Gastrocnemius medialis (tissue), 4 donors: ENCODE measurements at regions not wholly inside any gene's neighbourhood (a gene's known extent, or its start where the extent isn't known, plus 50 kb on each side); places are given as distances from the start of the nearest gene placed in this dataset.

Source experiments
- ATAC-seq, 2 donors: fragments of 150-250 bp; one replicate each; pipeline ENCODE4 v1.9.1; 2016
- DNase-seq, 2 donors: peaks; one replicate each; pipeline ENCODE4 v3.0.0-alpha.2; 2019
- H3K27ac ChIP-seq, 4 donors: fragments of 200-600 bp; sonication (generic); 1 replicate in 1 of 4; 2 replicates in 3 of 4; pipeline ENCODE4 v1.5.1; 2016 to 2018; ENCODE audit warnings: mild to moderate bottlenecking in 2 of 4, moderate library complexity in 1 of 4
- H3K27me3 ChIP-seq, 3 donors: fragments of 200-600 bp; sonication (generic) in 2 of 3; 1 replicate in 1 of 3; 2 replicates in 2 of 3; pipeline versions ENCODE4 v1.5.1 to v1.6.0; 2016 to 2019; ENCODE audit warnings: mild to moderate bottlenecking in 1 of 3, moderate library complexity in 1 of 3
- H3K36me3 ChIP-seq, 2 donors: fragments of 200-600 bp; sonication (generic) in 1 of 2; one replicate each; pipeline ENCODE4 v1.5.1; 2017 to 2018
- H3K4me1 ChIP-seq, 2 donors: fragments of 200-600 bp; sonication (generic) in 1 of 2; one replicate each; pipeline ENCODE4 v1.5.1; 2016 to 2017; ENCODE audit warnings: mild to moderate bottlenecking in 2 of 2
- H3K4me3 ChIP-seq, 4 donors: fragments of 200-600 bp; sonication (generic) in 3 of 4; 1 replicate in 1 of 4; 2 replicates in 3 of 4; pipeline ENCODE4 v1.5.1; 2016 to 2019; ENCODE audit warnings: mild to moderate bottlenecking in 2 of 4
- H3K9me3 ChIP-seq, 3 donors: fragments of 200-600 bp; sonication (generic) in 2 of 3; 1 replicate in 1 of 3; 2 replicates in 2 of 3; pipeline ENCODE4 v1.5.1; 2016 to 2019
- CTCF ChIP-seq, 5 experiments: fragments of 450-650 bp in 3 of 5; fragments of 200-600 bp in 2 of 5; sonication (generic) in 2 of 5; IDR thresholded peaks in 4 of 5; conservative IDR thresholded peaks in 1 of 5; 1 replicate in 4 of 5; 2 replicates in 1 of 5; pipeline ENCODE4 v1.5.1; 2016 to 2019; ENCODE audit warnings: antibody characterized with exemption in 5 of 5, mild to moderate bottlenecking in 3 of 5, moderate library complexity in 3 of 5
- POLR2A ChIP-seq, 2 donors: fragments of 450-650 bp; IDR thresholded peaks; one replicate each; pipeline ENCODE4 v1.6.1; 2017; ENCODE audit warnings: antibody characterized with exemption in 2 of 2, mild to moderate bottlenecking in 2 of 2, moderate library complexity in 2 of 2
- in situ Hi-C, 4 donors: fragments of 200-750 bp; cut with MboI; loops; one replicate each; pipeline versions ENCODE4 v1.15.0 to v1.8.0; 2017; ENCODE audit warnings: low sequenced_read_pairs in 4 of 4
- intact Hi-C: fragments of 100-400 bp; cut with DNase I; formaldehyde crosslinking; loops from one replicate; pipeline ENCODE4 v1.15.1; 2023; ENCODE audit warnings: low total_unique reads

- in situ Hi-C loops = no loop called here
- H3K27ac ChIP-seq = no peak overlapping the region
- no peaks in the 10 kb centered on the region for H3K36me3 ChIP-seq
- no peaks in the 10 kb centered on the region for H3K9me3 ChIP-seq
- ATAC-seq (no peak), DNase-seq (no peak)
- intact Hi-C loops = no loop called here
- no peaks in the 10 kb centered on the region for H3K4me1 ChIP-seq
- TF ChIP-seq CTCF (IDR thresholded peaks at IDR 0.05 in 4 of 5, conservative IDR thresholded peaks at IDR 0.05 in 1 of 5) = no peak
- TF ChIP-seq POLR2A (IDR thresholded peaks at IDR 0.05) = no peak
- no peaks in the 10 kb centered on the region for H3K27me3 ChIP-seq
- no peak overlapping the region for H3K4me3 ChIP-seq
Measured at GRCh38 chr13:76020421-76020955, 384.4 kb downstream of the LMO7 start.

- no peaks in the 10 kb centered on the region for H3K36me3 ChIP-seq
- intact Hi-C loops (loop anchor here (10.0 kb wide), 1 partner anchor 145 kb away; no protein-coding TSS in a partner anchor), in situ Hi-C loops (no loop called here)
- no peak overlapping the region for H3K27ac ChIP-seq
- TF ChIP-seq POLR2A (IDR thresholded peaks at IDR 0.05) = no peak
- no peak for TF ChIP-seq CTCF (IDR thresholded peaks at IDR 0.05 in 4 of 5, conservative IDR thresholded peaks at IDR 0.05 in 1 of 5)
- DNase-seq (no peak), ATAC-seq (no peak)
- no peaks in the 10 kb centered on the region for H3K27me3 ChIP-seq
- H3K4me1 ChIP-seq = peaks cover 0 to 5% of the 10 kb centered on the region in 2 donors
- no peak overlapping the region for H3K4me3 ChIP-seq
- no peaks in the 10 kb centered on the region for H3K9me3 ChIP-seq
Measured at GRCh38 chr13:76019421-76020044, 383.4 kb downstream of the LMO7 start.

GRCh38 chr13:76017861-76018556 lies 381.9 kb downstream of the LMO7 start:
- H3K27ac ChIP-seq = no peak overlapping the region
- DNase-seq = no peak
- no peaks in the 10 kb centered on the region for H3K36me3 ChIP-seq
- in situ Hi-C loops (no loop called here), intact Hi-C loops (loop anchor here (10.0 kb wide), 1 partner anchor 143 kb away; no protein-coding TSS in a partner anchor)
- H3K9me3 ChIP-seq = no peaks in the 10 kb centered on the region
- ATAC-seq = no peak
- no peak for TF ChIP-seq POLR2A (IDR thresholded peaks at IDR 0.05)
- TF ChIP-seq CTCF (IDR thresholded peaks at IDR 0.05 in 4 of 5, conservative IDR thresholded peaks at IDR 0.05 in 1 of 5) = no peak
- H3K4me3 ChIP-seq = no peak overlapping the region
- H3K4me1 ChIP-seq = peaks cover 0 to 9% of the 10 kb centered on the region in 2 donors
- no peaks in the 10 kb centered on the region for H3K27me3 ChIP-seq

GRCh38 chr13:76016799-76017400 lies 380.8 kb downstream of the LMO7 start:
- Histone ChIP-seq H3K4me3 (no peak overlapping the region), H3K4me1 (peaks cover 0 to 9% of the 10 kb centered on the region in 2 donors), H3K9me3 (no peaks in the 10 kb centered on the region), H3K27me3 (no peaks in the 10 kb centered on the region), H3K36me3 (no peaks in the 10 kb centered on the region), H3K27ac (no peak overlapping the region)
- in situ Hi-C loops (no loop called here), intact Hi-C loops (loop anchor here (10.0 kb wide), 1 partner anchor 142 kb away; no protein-coding TSS in a partner anchor)
- ATAC-seq (no peak), DNase-seq (no peak)
- no peak for TF ChIP-seq CTCF (IDR thresholded peaks at IDR 0.05 in 4 of 5, conservative IDR thresholded peaks at IDR 0.05 in 1 of 5)
- TF ChIP-seq POLR2A (IDR thresholded peaks at IDR 0.05) = no peak
